Lung (tissue), 11 donors: ENCODE measurements at regions not wholly inside any gene's neighbourhood (a gene's known extent, or its start where the extent isn't known, plus 50 kb on each side); places are given as distances from the start of the nearest gene placed in this dataset.

Experiments used
- ATAC-seq: fragments of 200-7000 bp; cut with Tn5 transposase; one replicate; pipeline ENCODE4 v1.9.1; 2020; ENCODE audit warnings: moderate number of reproducible peaks; ENCODE audit not compliant: insufficient read depth, low FRiP score
- DNase-seq, 3 donors: peaks; one replicate each; pipeline ENCODE4 v3.0.0-alpha.2; 2013 to 2017
- H3K27ac ChIP-seq, 2 donors: one replicate each; pipeline ENCODE4 v1.5.1; 2013; ENCODE audit warnings: mild to moderate bottlenecking in 2 of 2, moderate library complexity in 2 of 2, control low read depth in 1 of 2, inconsistent platforms in 1 of 2, low read depth in 1 of 2, low read length in 1 of 2
- H3K27me3 ChIP-seq, 3 donors: one replicate each; pipeline ENCODE4 v1.5.1; 2013; ENCODE audit warnings: low read length in 2 of 3; ENCODE audit not compliant: control insufficient read depth in 3 of 3, insufficient read depth in 3 of 3
- H3K36me3 ChIP-seq, 4 donors: one replicate each; pipeline ENCODE4 v1.5.1; 2013; ENCODE audit warnings: low read length in 4 of 4, mild to moderate bottlenecking in 1 of 4, moderate library complexity in 1 of 4; ENCODE audit not compliant: control insufficient read depth in 4 of 4, insufficient read depth in 4 of 4
- H3K4me1 ChIP-seq, 5 donors: one replicate each; pipeline ENCODE4 v1.5.1; 2013; ENCODE audit warnings: low read length in 5 of 5, mild to moderate bottlenecking in 2 of 5, moderate library complexity in 1 of 5; ENCODE audit not compliant: control insufficient read depth in 5 of 5, insufficient read depth in 5 of 5
- H3K4me3 ChIP-seq: one replicate; pipeline ENCODE4 v1.5.1; 2013; ENCODE audit warnings: mild to moderate bottlenecking, control low read depth, moderate library complexity
- H3K9ac ChIP-seq, 2 donors: one replicate each; pipeline ENCODE4 v1.5.1; 2013; ENCODE audit warnings: low read length in 2 of 2, control low read depth in 1 of 2; ENCODE audit not compliant: insufficient read depth in 1 of 2
- H3K9me3 ChIP-seq, 4 donors: one replicate each; pipeline ENCODE4 v1.5.1; 2013; ENCODE audit warnings: low read length in 3 of 4, mild to moderate bottlenecking in 1 of 4, moderate library complexity in 1 of 4; ENCODE audit not compliant: control insufficient read depth in 4 of 4, insufficient read depth in 3 of 4
- CTCF ChIP-seq: IDR thresholded peaks from 2 replicates; pipeline ENCODE4 v1.5.1; 2012; ENCODE audit warnings: mild to moderate bottlenecking; ENCODE audit errors: control extremely low read depth, extremely low read depth
- WGBS, 2 donors: extraction: QIAGEN DNeasy Blood & Tissue Kit; methylation state at CpG; one replicate each; pipeline ENCODE4 v1.1.7; 2013; 5-methylcytosine and 5-hydroxymethylcytosine counted together
- donor health status: control.
- donor health status: control.
- donor health status: Bipolar disorder and iron deficiency.
- donor health status: healthy.
- donor health status: DM: yes; HTN: yes; CAD: no.

- ATAC-seq (no peak), DNase-seq (no peak)
- TF ChIP-seq CTCF = no peak
- Histone ChIP-seq H3K27ac (no peak overlapping the region), H3K4me3 (no peak overlapping the region), H3K4me1 (peaks cover 0 to under 1% (median 0%) of the 10 kb centered on the region in 5 donors), H3K36me3 (peaks cover 0 to 8% (median 0%) of the 10 kb centered on the region in 4 donors), H3K9ac (no peak overlapping the region), H3K9me3 (no peaks in the 10 kb centered on the region), H3K27me3 (no peaks in the 10 kb centered on the region)
- 57 to 64% methylated on average over 1 of the region's 1 CpG for WGBS, 2 donors
These were observed 373.8 kb downstream of the ZEB2 start for GRCh38 chr2:144146076-144146475.

GRCh38 chr2:144143294-144144151 is 376.4 kb downstream of the ZEB2 start:
- Histone ChIP-seq H3K27me3 (no peaks in the 10 kb centered on the region), H3K36me3 (peaks cover 0 to 8% (median 0%) of the 10 kb centered on the region in 4 donors), H3K4me1 (peaks cover 0 to 3% (median 0%) of the 10 kb centered on the region in 5 donors), H3K27ac (no peak overlapping the region), H3K9me3 (no peaks in the 10 kb centered on the region), H3K9ac (no peak overlapping the region), H3K4me3 (no peak overlapping the region)
- 80 to 85% methylated on average over 4 of the region's 4 CpGs for WGBS, 2 donors
- ATAC-seq (no peak), DNase-seq (peak in 1 of 3 donors; percentile 22)
- TF ChIP-seq CTCF = no peak

- no peaks in the 10 kb centered on the region for H3K27me3 ChIP-seq
- WGBS, 2 donors = 82 to 83% methylated on average over 3 of the region's 3 CpGs
- H3K36me3 ChIP-seq = peaks cover 0 to 8% (median 0%) of the 10 kb centered on the region in 4 donors
- H3K9me3 ChIP-seq = no peaks in the 10 kb centered on the region
- no peak for TF ChIP-seq CTCF
- no peak for ATAC-seq
- H3K4me3 ChIP-seq = no peak overlapping the region
- H3K4me1 ChIP-seq = peaks cover 0 to 3% (median 0%) of the 10 kb centered on the region in 5 donors
- peak overlapping the region in 1 of 2 donors; percentile 11 for H3K9ac ChIP-seq
- peak in 2 of 3 donors; percentile 53 for DNase-seq
- no peak overlapping the region for H3K27ac ChIP-seq
These were observed 379.0 kb downstream of the ZEB2 start for GRCh38 chr2:144140891-144141290.
